Stimulated activated CD8-positive, alpha-beta memory T cell treated with anti-CD3 and anti-CD28 coated beads, Interleukin-12 subunit alpha, Interleukin-12 subunit beta, amount 100 ng/mL, for 1 hour (primary cell): ENCODE measurements at regions not wholly inside any gene's neighbourhood (a gene's known extent, or its start where the extent isn't known, plus 50 kb on each side); places are given as distances from the start of the nearest gene placed in this dataset.
"Not testable (repeated sequence)": the region's sequence is repeated elsewhere in the genome, so short reads cannot be mapped to it uniquely, and the experiment has no call there.

ENCODE experiments used
- DNase-seq: peaks from one replicate; pipeline ENCODE4 v3.0.0-alpha.2; 2020; ENCODE audit warnings: low read depth

DNA sequence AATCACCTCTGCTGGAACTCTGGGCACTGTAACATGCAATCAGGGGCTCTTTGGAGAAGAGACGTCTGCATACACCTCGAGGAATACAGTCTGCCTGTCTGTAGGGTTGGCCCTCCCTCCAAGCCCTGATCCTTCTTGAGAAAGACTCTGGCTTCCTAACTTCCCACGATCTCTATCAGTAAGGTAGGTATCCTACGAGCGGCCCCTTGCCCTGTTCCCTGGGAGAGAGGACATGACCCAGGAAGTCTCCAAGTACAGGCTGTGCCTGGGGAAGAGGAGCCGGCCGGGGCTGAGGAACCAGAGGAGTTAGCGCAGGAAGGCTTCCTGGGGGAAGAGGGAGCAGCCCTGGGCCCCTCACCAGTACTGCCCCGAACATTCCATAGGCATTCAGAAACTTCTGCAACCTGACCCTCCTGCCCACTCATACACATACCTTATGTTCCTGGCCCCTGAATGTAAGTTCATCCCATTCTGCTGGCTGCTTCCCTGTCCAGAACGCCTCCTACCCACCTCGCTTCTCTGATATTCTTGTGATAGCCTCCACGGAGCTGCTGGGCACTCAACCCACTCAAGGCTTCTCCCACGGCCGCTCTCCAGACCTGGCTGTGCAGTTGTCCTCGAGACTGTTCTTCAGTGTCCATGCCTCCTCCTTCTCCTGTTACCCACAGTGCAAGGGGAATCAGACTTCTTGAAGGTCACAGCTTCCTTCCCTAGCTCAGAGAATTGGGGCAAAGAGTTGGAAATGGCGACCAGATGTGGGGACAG lies 116.1 kb downstream of the CYP26B1 start:
- DNase-seq = no peak

DNA sequence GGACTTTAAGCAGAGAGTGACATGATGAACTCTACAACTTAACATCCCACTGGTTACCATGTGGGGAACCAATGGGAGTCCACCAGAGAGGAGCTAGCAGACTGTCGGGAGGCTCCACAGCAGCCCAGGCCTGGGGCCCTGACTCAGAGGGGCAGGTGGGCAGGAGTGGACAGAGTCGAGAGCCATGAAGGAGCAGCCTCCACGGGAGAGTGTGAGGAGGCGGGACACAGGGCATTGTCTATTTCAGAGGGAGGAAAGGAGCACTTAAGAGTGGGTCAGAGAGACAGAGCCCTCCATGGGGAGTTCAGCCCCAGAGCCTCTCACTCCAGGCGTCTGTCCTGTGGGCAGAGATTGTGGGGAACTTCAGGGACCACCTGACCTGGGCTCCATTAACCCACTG lies 118.7 kb downstream of the CYP26B1 start:
- no peak for DNase-seq

DNA sequence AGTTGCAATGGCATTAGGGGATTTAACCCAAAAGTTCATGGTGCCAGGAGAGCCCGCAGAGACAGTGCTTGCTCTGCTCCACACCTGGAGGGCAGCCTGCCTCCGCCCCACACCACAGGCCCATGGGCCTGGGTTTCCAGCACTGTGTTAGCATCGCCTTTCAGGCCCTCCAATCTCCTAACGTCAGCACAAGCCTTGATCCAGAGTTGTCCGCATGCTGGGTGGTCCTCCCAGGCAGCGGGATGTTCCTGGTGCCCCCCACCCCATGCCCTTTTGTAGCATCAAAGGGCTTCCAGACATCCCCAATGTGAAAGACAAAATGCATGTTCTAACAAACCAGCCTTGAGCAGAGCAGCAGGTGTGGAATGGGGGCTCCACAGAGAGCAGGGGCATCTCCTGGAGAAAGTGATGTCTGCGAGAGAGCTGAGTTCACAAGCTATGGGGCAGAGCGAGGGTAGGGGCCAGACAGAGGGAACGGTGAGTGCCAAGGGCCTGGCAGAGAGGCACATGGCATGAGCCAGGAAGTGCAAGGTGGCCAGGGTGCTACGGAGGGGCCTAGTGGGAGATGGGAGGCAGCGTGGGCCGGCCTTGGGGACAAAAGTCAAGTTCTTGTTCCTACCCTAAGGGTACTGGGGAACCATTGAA lies 119.2 kb downstream of the CYP26B1 start:
- DNase-seq = no peak

DNA sequence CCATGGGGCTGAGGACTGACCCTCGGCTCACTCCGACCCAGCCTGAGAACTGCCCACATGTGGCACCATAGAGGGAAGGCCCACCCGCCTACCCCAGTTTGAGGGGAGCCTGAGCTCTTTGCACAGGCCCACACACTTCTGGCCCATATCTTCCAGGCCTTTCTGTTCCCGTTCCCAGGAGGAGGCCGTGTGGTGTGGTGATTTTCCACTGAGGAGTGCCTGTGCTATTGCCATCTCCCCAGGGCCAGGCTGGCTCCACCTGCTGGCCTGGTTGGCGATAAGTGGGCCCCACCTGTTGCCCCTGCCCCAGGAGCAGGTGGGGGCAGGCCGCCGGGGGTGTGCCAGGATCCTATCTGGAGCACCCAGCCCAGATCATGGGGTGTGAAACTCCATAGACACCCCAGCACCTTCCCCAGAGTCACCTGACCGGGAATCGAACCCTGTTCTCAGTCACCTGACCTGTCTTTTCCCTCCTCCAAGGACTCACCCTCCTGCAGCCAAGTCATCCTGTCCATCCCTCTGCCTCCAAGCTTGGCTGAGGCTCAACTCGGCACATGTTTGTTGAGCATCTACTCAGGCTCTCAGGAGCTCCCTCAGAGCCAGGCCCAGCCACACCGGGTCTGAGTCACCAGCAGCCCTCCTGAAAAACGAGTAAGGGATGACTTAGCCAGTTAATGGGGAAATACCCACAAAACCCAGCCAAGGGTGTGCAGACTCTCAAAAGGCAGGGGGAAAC lies 120.1 kb downstream of the CYP26B1 start:
- DNase-seq = no peak

GRCh38 chr2:72026819-72027425 lies 120.7 kb downstream of the CYP26B1 start:
- DNase-seq = no peak

GRCh38 chr2:72024451-72025175 lies 123.0 kb downstream of the CYP26B1 start:
- DNase-seq = no peak

DNA sequence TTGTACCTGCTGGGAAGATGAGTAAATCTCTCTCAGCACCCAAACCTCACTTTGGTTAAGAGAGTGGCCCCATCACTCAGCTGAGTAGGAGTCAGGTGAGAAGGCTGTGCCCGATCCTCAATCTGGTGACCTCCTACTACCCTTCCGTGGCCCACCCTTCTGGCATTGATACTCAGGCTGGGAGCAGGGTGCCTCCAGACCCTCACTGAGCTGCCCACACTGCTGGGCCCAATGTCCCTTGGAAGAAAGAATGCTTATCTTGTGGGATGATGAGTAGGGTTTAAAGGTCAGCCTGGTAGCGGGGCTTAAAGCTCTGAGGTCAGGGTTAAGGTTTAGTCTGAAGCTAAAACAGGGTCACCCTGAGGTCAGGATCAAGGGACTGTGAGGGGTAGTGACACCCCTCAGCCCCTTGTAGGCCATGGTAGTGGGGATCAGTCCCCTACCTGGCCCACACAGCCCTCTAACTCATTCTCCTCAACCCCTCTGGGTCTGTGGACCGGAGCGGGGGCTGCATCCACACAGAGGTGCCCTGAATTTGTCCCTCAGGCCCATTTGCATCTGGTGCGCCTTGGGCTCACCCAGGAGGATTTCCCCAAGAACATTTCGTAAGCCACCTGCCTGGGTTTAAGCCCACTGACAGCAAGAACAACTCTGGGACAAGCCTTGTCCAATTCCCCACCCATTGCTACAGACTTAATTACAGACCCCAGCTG lies 123.8 kb downstream of the CYP26B1 start:
- no peak for DNase-seq

DNA sequence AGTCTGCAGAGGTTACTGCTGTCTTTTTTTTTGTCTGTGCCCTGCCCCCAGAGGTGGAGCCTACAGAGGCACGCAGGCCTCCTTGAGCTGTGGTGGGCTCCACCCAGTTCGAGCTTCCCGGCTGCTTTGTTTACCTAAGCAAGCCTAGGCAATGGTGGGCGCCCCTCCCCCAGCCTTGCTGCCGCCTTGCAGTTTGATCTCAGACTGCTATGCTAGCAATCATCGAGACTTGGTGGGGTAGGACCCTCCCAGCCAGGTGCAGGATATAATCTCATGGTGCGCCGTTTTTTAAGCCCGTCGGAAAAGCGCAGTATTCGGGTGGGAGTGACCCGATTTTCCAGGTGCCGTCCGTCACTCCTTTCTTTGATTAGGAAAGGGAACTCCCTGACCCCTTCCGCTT lies 126.3 kb downstream of the CYP26B1 start:
- not testable (repeated sequence) for DNase-seq

- no peak for DNase-seq
These were observed 132.4 kb downstream of the CYP26B1 start for GRCh38 chr2:72015266-72015665.

GRCh38 chr2:72014831-72015230 lies 132.8 kb downstream of the CYP26B1 start:
- no peak for DNase-seq

GRCh38 chr2:72013726-72014125 lies 133.9 kb downstream of the CYP26B1 start:
- DNase-seq = no peak

DNA sequence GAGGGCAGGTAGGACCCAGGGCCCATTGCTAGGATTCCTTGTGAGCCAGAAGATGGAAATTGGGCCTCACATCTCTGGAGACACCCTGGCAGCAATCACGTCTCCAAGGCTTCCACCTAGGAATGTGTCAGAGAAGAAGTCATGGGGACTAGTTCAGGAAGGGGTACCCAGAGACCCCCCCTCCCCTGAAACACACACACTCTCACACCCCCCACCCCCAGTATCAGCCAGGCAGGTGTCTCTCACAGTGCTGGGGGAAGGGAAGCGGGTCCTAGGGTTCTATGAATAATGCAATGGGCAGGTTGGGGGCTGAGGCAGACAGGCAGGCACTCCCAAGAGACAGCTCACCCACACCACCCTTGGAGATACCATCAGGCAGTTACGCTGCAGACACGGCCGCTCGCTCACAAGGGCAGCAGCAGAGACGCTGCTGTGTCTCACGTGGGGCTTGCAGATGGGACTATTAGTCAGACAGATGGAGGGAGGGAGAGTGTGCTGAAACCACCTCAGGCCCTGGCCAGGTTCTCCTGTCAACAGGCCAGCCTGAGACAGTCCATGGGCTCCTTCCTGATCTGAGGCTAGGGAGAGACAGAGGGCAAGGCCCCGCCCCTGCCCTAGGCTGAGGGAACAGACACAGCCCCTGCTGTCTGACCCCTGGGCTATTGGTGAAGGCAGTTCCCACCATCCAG lies 134.6 kb downstream of the CYP26B1 start:
- DNase-seq = no peak

- DNase-seq = no peak
These were observed 135.9 kb downstream of the CYP26B1 start for GRCh38 chr2:72011791-72012190.

DNA sequence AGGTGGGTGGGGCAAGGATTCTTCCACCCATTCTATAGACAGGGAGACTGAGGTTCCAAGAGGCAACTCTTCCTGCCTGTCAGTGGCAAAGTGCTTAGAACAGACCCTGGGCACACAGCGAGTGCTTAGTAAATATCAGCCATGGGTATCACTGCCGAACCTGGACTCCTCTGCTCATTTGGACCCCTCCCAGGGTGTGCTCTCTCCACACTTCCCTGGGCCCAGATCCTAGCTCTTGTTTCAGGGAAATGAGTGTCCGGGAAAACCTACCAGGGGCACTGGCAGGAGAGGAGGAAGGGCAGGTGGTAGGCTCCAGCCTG lies 136.3 kb downstream of the CYP26B1 start:
- no peak for DNase-seq

- no peak for DNase-seq
These were observed 136.9 kb downstream of the CYP26B1 start for GRCh38 chr2:72010647-72011369.

DNA sequence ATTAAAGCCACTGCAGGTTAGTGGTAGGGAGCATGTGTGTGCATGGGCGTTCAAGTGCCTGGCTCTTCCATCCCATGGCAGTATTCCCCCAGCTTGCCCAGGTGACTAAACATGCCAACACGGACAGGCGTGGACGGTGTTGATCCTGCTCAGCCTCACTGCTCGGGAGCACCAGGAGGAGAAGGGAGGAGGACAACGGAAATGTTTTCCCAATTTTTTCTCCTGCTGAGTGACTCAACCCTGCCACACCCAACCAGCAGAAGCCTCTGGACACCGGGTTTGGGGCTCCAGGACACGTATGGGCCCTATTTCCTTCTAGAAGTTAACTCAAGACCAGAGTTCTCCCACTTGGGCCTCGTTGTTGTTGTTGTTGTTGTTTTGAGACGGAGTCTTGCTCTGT lies 139.1 kb downstream of the CYP26B1 start:
- no peak for DNase-seq

DNA sequence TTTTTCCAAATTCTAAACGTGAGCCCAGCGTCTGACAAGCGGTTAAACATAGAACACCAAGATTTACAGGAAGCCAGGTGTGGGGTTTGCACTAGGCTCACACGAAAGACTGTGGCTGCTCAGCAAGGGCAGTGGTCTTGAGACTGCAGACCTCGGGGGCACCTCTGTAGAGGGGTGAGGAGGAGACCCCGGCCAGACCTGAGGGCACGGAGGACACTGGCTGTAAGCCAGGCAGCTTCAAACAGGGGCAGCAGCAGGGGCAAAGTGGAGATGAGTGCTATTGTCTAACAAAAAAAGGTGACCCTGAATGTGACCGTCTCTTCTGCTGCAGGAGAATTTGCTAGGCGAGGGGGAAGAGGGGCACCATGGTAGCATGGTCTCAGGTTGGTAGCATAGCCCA lies 140.3 kb downstream of the CYP26B1 start:
- no peak for DNase-seq

DNA sequence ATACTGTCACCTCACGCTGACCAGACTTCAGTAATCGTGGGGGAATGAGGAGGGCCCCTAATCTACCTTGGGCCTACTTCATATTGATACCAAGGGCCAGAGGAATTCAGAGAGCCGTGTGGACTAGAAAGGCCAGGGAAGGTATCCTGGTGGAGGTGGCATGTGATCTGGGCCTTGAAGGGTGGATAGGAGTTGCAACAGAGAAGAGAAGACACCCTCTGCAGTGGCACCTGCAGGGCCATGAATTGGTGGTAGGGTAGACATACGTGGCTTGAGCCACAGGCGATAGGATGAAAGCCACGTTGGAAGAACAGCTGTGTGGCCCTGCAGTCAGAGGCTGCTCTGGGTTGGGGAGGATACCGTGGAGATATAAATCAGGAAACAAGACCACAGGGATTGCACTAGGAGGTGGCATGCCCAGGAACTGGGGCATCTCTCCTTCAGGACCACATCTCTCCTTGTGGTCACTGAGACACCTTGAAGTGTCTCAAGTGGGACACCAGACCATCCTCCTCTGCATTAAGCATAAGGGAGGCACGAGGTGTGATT lies 141.4 kb downstream of the CYP26B1 start:
- no peak for DNase-seq

DNA sequence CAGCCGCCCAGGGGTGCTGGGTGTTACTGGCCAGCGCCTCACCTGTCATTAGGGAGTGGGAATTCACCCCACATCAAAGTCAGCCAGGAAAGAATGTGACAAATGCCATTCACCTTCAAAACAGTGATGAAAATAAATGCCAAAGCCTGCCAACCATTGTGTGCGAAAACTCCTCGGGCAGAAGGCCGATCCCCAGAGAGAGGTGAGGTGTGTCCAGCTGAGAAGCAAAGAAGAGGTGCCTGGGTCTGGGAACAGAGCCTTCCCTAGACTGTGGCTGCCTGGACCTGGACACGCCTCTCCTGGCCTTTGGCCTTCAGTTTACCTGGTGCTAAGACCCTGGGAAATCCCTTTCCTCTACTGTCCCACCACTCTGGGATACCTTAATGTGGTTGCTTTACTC lies 142.7 kb downstream of the CYP26B1 start:
- DNase-seq = no peak
